HG02610 (cell line): ENCODE measurements at regions not wholly inside any gene's neighbourhood (a gene's known extent, or its start where the extent isn't known, plus 50 kb on each side); places are given as distances from the start of the nearest gene placed in this dataset.

Experiments
- ATAC-seq: cut with Tn5 transposase; IDR thresholded peaks from one replicate; pipeline ENCODE4 v1.9.1; 2021; ENCODE audit warnings: mild to moderate bottlenecking, moderate library complexity; ENCODE audit not compliant: unreplicated experiment

DNA sequence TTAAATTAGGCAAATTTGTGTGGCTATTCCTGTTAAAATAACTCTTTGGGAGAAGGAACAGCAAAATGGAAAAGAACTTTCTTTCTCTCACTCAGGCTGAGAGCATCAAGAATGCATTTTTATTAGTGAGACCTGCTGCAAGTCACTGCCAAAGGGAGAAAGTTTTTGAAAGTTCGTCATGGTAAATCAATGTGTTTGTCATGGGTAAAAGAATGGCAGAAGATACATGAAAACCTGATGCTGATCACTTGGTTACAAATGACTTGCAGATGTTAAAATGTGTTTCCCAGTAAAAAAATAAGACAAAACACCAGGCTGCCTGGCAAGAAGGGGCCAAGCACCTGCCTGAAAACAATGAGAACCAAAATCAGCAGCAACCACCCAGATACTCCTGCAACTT lies 484.7 kb upstream of the NRP1 start:
- ATAC-seq, result no peak

DNA sequence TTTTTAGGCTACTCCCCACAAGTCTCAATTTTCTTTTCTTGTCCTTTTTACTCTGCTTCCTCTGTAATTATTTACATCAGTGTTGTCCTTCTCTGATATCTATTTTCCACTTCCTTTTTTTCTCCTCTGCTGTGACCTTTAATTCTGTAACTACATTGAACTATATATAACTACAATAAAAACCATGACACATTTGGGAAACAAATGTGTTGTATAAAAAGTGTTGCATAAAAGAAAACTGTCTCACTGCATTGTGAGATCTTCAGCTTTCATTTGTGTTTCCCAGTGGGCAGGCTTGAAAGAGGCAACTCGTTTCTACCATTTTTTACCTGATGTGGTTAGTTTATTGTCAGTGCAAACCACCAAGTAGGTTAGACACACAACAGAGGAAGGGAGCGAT lies 483.9 kb upstream of the NRP1 start:
- no peak for ATAC-seq

- no peak for ATAC-seq
These were observed 483.1 kb upstream of the NRP1 start for GRCh38 chr10:33817605-33818004.

DNA sequence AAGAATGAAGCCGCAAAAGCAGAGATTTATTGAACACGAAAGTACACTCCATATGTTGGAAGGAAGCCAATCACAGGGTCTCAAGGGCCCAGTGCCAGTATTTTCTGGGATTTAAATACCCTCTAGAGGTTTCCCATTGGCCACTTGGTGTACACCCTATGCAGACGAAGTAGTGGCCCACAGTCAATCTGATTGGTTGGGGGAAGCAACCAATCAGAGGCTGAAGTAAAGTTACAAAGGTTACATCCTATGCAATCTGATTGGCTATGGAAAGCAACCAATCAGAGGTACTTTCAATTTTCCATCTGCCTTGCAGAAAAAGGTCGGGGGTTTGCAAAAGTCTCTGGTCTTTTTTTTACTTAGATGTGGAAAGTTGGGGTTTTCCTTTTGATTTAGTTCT lies 481.3 kb upstream of the NRP1 start:
- ATAC-seq, result no peak

GRCh38 chr10:33813871-33814270 lies 479.4 kb upstream of the NRP1 start:
- no peak for ATAC-seq

DNA sequence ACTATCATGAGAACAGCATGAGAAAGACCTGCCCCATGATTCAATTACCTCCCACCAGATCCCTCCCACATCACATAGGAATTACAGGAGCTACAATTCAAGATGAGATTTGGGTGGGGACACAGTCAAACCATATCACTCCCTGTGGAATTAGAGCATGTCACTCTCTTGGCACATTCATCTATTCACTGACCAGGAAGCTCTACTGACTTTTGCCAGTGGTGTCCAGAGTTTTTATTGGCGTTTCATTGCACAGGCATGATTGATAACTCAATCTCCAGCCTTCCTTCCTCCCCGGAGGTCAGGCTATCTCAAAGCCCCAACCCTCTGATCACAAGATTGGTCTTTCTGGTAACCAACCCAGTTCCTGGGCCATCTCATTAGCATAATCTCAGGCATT lies 478.9 kb upstream of the NRP1 start:
- no peak for ATAC-seq

- no peak for ATAC-seq
These were observed 478.1 kb upstream of the NRP1 start for GRCh38 chr10:33812586-33812985.

DNA sequence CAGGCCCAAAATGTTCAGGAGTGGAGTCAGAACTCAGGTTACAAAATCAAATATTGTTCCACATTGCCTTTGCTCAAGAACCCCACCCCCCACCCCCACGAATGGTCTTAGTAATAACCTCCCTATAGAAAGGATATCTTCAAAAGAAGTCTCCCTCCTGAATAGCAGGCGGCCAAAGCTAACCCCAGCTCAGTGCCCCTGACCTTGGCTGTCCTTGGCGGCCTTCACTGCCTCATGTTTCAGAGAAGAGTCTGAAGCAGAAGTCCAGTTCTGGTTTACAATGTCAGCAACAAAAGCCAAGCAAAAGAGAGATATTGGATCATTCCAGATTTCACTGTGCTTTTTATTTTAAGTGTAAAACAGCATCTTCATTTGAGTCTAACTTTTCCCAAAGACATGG lies 476.5 kb upstream of the NRP1 start:
- no peak for ATAC-seq

DNA sequence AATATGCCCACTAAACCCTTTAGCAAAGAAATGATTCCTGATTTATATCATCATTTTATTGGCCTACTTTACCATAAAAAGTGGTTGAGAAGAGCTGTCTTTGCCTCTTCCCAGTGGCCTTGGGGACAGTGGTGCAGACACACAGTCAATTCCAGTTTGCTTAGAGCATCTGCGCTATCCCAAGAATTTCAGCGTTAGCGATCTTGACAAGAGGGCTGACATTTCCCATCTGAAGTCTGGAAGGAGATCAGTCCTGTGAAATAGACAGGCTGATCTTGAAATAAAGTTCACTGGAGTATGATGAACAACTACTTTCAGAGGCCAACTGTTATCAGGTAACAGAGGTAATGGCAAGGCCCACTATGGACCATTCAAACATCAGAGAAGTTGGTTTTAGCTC lies 475.3 kb upstream of the NRP1 start:
- no peak for ATAC-seq

DNA sequence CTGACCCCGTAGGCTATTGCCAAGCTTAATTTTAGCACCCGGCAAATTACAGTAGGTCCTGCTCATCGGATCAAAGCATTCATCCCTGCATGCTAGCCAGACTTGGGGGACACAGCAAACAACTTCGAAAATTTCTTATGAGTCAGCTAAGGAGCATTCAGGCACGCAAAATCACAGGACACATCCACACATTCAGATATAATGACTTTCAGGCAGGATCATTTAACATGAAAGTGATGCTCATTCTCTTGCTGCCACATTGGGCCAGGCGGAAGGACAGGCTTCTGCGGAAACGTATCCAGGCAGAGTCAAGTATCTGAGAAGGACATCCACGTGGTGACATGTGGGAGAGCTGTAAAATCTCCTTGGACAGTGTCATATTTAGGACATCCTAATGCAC lies 474.0 kb upstream of the NRP1 start:
- no peak for ATAC-seq

GRCh38 chr10:33807531-33808359 lies 473.3 kb upstream of the NRP1 start:
- ATAC-seq, result no peak

DNA sequence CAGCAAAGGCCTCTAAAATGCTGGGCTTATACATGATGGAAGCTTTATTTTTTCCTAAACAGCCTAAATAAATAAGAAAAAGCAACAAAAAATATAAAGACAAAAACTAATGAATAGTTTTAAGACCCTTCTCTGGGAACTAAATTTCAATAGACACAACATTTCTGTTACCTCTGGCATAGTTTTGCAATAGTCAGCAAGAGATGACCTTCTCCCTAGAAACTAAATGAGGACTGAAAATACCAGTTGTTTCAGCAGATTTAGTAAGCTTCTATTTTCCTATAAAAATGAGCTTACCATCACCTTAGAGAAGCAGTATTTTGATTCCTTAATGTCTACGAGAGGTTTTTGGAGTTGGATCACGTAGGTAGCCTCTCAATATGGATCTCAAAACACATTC lies 471.4 kb upstream of the NRP1 start:
- no peak for ATAC-seq

DNA sequence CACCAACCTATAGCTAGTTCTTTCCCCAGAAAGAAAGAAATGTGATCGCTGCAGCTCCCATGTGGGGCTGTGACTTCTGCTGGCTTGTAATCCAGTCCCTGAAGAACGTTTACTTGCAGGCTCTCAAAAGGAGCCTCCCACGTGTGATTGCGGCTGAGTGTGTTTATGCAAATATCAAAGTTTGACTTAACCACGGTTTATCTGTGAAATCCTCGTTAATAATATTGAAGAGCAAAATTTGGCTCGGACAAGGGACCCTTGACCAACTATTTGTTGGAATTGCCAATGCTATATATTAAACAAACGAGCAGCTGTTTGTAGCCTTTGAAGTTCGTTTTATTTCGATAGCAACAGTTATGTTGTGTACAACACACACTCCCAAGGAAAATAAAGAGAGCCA lies 470.1 kb upstream of the NRP1 start:
- ATAC-seq, result no peak

- ATAC-seq, result no peak
These were observed 468.8 kb upstream of the NRP1 start for GRCh38 chr10:33803248-33803647.

GRCh38 chr10:33802566-33802965 lies 468.1 kb upstream of the NRP1 start:
- no peak for ATAC-seq

DNA sequence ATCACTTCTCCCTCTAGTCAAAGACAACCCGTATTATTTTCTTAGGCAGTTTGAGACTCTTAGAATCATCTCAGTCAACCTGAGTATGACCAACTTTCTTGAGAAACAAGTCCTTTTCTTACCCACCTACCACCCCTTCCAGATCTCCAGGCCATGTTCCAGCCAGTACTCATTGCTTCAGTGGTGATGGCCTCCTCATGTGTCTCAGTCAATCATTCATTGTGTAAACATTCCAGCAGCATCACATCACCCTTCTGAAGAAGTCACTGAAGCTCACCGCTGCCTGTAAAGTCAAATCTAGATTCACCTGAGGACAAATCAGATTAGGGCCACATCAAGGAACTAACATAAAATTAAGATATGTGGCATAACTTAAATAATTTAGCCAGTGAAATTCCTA lies 467.2 kb upstream of the NRP1 start:
- no peak for ATAC-seq

DNA sequence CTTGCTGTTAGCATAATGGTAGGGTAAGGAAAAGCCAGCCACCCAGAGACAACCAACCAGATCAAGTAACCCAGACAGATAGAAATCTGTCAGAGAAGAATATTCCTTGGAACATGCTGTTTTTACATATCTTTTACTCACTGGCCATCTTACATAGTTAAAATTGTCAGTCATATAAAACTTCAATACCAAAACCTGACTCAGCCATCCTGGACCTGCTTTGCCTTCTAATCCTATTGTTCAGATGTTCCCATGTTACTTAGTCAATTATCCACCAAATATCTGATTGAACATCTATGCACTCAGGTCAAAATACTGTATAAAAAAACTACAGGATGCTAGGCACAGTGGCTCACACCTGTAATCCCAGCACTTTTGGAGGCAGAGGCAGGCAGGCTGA lies 466.5 kb upstream of the NRP1 start:
- ATAC-seq, result no peak

DNA sequence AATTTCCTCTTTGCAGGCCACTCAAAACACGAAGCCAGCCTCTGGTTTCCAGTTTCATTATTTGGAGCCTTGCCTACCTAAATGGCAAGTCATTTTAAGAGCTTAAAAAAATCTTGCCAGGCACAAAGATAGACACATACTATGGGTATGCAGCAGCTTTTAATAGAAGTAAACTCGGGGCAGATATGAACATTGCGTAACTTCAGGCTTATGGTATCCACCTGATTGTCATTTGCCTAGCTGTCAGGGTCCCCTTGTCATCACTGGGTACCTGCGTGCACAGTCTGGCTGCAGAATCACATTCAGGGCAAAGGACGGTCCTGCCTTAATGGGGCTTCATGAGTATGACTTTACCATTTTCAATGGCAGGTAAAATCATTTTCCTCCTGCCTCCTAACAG lies 466.1 kb upstream of the NRP1 start:
- no peak for ATAC-seq

DNA sequence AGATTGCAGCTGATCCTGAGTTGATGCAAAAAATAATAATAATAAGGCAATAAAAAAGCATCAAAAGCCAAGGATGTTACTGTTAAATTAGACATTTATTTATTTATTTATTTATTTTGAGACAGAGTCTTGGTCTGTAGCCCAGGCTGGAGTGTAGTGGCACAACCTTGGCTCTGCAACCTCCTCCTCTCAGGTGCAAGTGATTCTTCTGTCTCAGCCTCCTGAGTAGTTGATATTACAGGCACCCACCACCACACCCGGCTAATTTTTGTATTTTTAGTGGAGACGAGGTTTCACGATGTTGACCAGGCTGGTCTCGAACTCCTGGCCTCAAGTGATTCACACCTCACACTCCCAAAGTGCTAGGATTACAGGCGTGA lies 465.5 kb upstream of the NRP1 start:
- no peak for ATAC-seq

DNA sequence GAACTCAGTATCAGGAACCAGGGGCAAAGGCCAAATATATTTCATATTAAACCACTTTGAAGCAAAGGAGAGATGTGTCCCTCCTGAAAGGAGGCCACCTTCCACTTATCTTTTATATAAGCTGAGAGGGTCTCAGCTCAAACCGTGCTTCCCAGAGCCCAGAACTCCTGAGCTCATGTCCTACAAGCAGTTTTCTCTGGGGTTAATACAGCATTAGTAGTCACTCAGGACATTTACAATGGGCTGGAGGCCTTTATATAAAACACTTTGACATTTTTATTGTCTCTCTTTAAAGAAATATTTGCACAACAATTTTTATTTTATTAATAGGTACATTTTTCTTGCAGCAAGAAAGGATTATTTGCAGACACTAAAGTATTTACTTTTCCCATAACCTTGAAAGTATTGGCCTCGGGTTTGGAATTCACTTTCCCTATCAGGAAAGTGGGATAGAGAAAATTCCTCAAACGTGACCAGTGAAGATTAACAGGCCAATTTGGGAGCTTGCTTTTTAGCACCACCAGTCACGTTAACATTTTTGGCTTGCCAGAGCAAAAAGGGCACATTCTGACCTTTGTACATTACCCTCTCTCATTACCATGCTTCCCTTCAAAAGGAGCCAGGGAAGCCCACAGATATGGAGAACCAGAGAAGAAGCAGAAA lies 464.9 kb upstream of the NRP1 start:
- ATAC-seq, result no peak

GRCh38 chr10:33798754-33799153 lies 464.3 kb upstream of the NRP1 start:
- no peak for ATAC-seq

DNA sequence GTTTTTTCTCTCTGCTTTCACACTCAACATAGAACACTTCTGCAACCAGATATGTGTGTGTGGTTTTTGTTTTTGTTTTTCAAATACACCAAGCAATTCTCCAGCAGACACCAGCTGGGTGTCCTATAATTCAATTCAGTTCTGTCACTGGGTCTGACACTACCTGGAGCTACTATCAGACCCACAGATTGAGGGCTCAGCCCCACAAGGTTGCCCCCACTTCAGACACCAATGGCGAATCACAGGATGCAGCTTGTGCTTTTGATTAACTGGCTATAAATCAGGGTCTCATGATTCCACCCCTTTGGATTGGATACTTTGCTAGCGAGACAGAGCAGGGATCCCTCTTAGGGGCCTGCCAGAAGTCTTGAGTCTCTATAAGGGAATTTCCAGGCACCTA lies 462.2 kb upstream of the NRP1 start:
- ATAC-seq, result no peak

DNA sequence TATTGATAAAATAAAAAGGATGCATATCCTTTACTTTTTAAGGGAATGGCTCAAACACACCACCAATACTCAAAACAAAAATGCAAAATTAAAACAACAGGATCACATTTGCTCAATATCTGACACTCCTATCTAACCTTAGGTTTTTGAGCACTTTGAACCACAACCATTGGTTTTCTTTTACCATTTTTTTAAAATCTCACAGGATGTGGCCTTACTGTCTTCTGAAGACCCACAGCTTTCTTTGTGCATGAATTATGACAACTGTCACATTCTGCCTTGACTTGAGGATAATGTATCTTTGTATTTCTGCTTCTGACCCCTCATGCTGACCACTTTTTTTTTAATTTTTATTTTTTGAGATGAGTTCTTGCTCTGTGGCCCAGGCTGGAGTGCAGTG lies 461.1 kb upstream of the NRP1 start:
- ATAC-seq, result no peak
